M059J (cell line): ENCODE measurements at regions not wholly inside any gene's neighbourhood (a gene's known extent, or its start where the extent isn't known, plus 50 kb on each side); places are given as distances from the start of the nearest gene placed in this dataset.

Experiments
- DNase-seq: peaks from one replicate; pipeline ENCODE4 v3.0.0-alpha.2; 2012; ENCODE audit warnings: low read depth

- no peak for DNase-seq
Observed at GRCh38 chr1:72649991-72650390, 367.7 kb upstream of the NEGR1 start.

DNA sequence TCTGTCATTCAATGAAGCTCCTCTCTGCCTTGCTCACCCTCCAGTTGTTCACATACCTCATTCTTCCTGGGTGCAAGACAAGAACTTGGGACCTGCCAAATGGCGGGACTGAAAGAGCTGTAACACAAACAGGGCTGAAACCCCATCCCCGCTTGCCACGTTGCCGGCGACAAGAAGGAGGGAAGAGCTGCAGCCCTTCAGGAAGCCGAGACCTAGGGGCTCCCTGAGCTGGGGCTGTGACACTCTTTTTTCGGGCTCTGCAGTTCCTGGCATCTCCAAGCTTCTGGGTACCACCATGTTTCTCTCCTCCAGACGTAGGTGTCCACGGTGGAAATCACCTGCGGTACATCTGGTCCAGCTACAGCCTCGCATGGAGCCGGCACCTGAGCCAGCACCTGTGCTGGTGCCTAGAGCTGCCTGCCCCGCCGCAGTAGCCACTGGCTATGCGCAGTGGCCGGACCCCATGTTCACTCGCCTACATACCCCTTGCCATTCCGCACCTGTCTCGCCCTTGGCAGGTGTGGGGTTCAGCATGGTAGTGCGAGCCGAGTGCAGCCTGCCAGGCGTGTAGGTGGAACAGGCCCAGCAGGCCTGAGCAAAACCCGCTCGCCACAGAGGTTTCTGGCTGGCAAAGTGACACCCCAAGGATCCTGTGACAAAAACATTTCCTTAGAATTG lies 367.0 kb upstream of the NEGR1 start:
- DNase-seq: no peak

DNA sequence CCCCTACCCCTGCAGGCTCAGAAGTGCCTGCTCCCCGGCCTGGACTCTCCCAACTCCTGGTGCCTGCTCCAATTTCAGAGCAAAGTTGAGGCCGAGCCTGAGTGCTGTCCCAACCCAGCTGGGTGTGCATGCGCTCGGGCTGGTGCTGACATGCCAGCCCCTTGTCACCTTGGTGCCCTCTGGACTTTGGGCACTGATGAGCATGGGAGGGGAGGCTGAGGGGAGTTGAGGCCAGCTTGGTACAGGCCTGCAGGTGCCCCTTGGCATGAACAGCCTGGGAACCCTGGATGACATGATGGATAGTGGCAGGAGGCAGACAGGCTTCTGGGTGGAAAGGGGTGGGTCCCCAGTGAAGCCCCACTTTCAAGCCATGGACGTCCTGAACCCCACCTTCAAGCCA lies 366.1 kb upstream of the NEGR1 start:
- no peak for DNase-seq

GRCh38 chr1:72643142-72643541 lies 360.8 kb upstream of the NEGR1 start:
- DNase-seq: no peak

- DNase-seq: no peak
Observed at GRCh38 chr1:72637593-72637992, 355.3 kb upstream of the NEGR1 start.

GRCh38 chr1:72636631-72637030 lies 354.3 kb upstream of the NEGR1 start:
- DNase-seq: peak; percentile 3

- peak; percentile 23 for DNase-seq
Observed at GRCh38 chr1:72635719-72636118, 353.4 kb upstream of the NEGR1 start.

DNA sequence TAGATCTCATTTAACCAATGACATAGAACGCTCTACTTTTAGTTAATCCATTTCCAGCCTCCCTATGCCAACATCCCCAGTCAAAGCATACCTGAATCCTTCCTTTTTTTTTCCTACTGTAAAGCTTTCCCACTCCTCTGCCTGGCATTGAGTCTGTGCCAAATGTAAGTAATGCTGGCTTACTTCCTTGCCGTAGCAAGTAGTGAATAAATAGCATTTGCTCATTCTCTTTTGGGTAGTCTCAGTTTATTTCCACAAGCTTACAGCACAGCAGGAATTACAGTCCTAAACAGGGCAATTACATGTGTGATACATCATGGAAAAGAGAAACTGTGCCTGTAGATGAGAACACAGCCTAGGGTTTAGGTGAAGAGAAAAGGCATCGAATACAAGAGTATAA lies 352.6 kb upstream of the NEGR1 start:
- no peak for DNase-seq

DNA sequence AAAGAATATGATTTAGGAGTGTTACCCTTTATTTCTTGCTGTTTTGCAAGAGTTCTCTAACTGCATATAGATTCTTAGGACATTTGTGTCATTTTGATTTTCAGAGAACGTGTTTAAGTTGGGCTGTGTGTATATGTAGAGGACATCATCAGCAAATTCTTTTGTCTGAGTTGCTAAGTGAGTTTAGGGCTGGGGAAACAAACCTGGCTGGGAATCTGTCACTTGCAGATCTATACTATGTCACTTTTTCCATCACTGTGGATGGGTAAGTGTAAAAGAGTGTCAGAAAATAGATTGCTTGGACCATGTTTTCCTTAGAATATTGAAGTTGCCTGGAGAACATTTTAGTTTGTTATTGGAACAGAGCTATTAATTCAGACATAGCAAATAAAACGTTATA lies 349.1 kb upstream of the NEGR1 start:
- no peak for DNase-seq

- peak; percentile 33 for DNase-seq
Observed at GRCh38 chr1:72623299-72623708, 341.0 kb upstream of the NEGR1 start.

- no peak for DNase-seq
Observed at GRCh38 chr1:72620453-72620852, 338.1 kb upstream of the NEGR1 start.

DNA sequence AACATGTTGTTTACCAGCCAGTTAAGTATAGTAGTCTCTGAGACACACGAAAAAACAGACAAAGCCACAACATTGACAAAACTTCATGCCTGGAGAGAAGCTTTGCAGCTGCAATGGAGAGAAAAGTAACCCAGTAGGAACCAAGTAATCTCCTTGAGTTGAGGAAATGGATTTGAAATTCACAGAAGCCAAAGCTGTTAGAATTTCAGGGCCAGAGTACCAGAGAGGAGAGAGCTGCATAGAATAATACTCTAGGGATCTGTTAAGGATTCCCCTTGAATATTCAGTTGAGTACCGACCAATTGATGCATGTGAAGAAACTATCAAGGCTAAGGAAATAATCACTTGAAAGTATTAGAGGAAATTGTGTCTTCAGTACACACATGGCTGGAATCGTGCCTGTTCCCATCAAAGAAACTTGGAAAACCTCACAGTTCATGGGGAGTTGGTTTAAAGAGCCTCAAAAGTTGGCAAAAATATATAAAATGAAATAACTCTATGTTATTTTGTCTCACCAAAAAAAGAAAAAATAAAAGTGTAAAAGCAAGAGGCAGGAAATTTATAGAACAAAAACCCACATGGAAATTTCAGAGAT lies 324.0 kb upstream of the NEGR1 start:
- no peak for DNase-seq

DNA sequence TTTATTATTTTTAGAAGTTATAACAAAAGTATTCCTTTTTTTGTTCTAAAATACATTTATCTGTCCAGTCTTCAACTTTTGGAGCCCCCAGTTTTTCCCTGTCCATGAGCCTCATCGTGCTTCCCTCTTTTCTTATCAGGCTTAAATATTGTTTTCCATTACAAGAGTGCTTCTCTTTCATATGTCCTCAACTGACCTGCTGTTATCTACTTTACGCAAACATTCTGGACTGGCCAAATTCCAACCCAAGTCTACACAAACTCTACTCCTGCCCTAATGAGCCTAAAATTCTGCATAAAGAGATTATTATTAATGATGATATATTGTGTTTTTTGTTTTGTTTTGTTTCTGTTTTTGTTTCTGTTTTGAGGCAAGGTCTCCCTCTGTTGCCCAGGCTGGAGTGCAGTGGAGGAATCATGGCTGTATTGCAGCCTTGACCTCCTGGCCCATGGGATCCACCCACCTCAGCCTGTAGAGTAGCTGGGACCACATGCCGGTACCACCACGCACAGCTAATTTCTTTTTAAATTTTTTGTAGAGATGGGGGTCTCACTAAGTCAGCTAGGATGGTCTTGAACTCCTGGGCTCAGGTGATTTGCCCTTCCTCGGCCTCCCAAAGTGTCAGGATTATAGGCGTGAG lies 318.8 kb upstream of the NEGR1 start:
- DNase-seq: no peak

DNA sequence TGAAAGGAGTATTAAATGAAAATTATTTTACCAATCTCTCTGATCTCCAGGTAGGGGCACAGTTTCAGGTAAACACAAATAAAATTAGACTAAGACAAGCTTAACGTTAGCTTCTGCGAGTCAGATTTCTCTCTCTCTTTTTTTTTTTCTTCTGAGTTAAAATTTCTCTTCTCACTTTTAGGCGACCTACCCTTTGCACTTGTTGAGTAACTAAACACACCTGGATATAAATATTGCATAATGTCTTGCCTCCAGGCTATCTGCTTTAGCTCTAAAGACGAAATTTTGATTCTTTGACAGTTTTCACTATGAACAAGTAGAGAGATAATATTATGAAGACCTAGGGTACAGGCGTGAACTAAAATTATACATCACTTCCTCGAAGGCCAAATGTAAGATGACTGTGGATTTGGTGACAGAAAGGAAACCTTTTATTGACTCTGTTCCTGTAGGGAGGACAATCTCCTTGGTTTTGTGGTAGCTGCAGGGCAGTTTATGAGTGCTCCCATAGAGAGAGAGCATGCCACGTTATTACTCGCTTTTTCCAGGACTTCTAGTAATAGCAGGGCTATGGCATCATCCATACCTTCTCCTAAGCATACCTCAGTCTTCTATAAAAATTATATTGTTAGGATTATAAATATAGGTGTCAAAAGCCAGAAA lies 303.8 kb upstream of the NEGR1 start:
- no peak for DNase-seq

- DNase-seq: no peak
Observed at GRCh38 chr1:72579629-72580028, 297.3 kb upstream of the NEGR1 start.

GRCh38 chr1:72570815-72571214 lies 288.5 kb upstream of the NEGR1 start:
- DNase-seq: no peak

- no peak for DNase-seq
Observed at GRCh38 chr1:72568113-72568512, 285.8 kb upstream of the NEGR1 start.

- no peak for DNase-seq
Observed at GRCh38 chr1:72567521-72567920, 285.2 kb upstream of the NEGR1 start.

GRCh38 chr1:72564749-72565148 lies 282.4 kb upstream of the NEGR1 start:
- no peak for DNase-seq

- peak; percentile 5 for DNase-seq
Observed at GRCh38 chr1:72557446-72558049, 275.2 kb upstream of the NEGR1 start.

- DNase-seq: no peak
Observed at GRCh38 chr1:72547412-72547811, 265.1 kb upstream of the NEGR1 start.

- no peak for DNase-seq
Observed at GRCh38 chr1:72540674-72541073, 258.3 kb upstream of the NEGR1 start.
